HepG2 (cell line): ENCODE measurements at regions not wholly inside any gene's neighbourhood (a gene's known extent, or its start where the extent isn't known, plus 50 kb on each side); places are given as distances from the start of the nearest gene placed in this dataset.

ENCODE experiments used
- CREB1 ChIP-seq, 2 experiments: fragments of 450-650 bp in 1 of 2; IDR thresholded peaks; 2 replicates each; pipeline ENCODE4 v1.6.1; 2016 to 2017; ENCODE audit warnings: control low read depth in 1 of 2, mild to moderate bottlenecking in 1 of 2, missing compliant biosample characterization in 1 of 2, missing genetic modification characterization in 1 of 2
- DPF2 ChIP-seq: sonication (generic); formaldehyde crosslinking; IDR thresholded peaks from 2 replicates; pipeline ENCODE4 v1.4.0; 2020; ENCODE audit warnings: mild to moderate bottlenecking, low read depth, missing genetic modification reagents, borderline replicate concordance
- FOXM1 ChIP-seq: sonication (generic); formaldehyde crosslinking; IDR thresholded peaks from 2 replicates; pipeline ENCODE4 v1.5.0; 2020; ENCODE audit warnings: missing genetic modification reagents
- POLR2AphosphoS5 ChIP-seq: IDR thresholded peaks from 2 replicates; pipeline ENCODE4 v1.6.1; 2012; ENCODE audit warnings: low read depth, low read length
- SALL1 ChIP-seq: sonication (generic); formaldehyde crosslinking; IDR thresholded peaks from 2 replicates; pipeline ENCODE4 v1.8.0; 2022; ENCODE audit warnings: mild to moderate bottlenecking, missing genetic modification reagents
- U2AF1 ChIP-seq: fragments of 200-400 bp; formaldehyde crosslinking; optimal IDR thresholded peaks from 2 replicates; pipeline ENCODE3; 2017; ENCODE audit warnings: mild to moderate bottlenecking, low read depth, low read length
- TF ChIP-seq, protein P1 (sequence below): sonication (generic); formaldehyde crosslinking; IDR thresholded peaks from 2 replicates; pipeline ENCODE4 v1.5.0; 2020; ENCODE audit warnings: mild to moderate bottlenecking, missing genetic modification reagents, moderate library complexity

DNA sequence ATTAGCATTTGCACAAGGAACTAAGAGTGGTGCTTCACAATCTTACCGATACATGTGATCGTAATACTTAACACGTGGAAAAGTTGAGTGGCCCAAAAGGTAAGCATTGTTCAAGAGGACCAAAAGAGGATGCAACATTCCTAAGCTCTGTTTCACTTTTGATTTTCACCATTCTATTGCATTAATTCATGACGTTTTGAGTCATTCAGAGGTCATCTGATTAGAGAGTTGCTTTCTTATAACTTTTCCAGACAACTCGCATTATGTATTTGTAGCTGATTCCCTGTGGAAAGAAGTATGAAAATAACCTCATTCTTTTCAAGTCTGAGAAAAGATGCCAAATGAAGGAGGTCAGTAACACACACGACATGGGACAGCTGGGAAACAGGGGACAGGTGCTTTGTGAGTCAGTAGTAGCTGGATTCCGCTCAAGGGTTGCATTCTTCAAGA lies 344.4 kb downstream of the RND3 start:
- TF ChIP-seq SALL1 (CRISPR knock-in tag) (no peak), FOXM1 (CRISPR knock-in tag) (no peak), DPF2 (CRISPR knock-in tag) (no peak), POLR2AphosphoS5 (no peak), CREB1 (IDR thresholded peaks at IDR 0.05) (no peak), CREB1 (CRISPR knock-in tag; IDR thresholded peaks at IDR 0.05) (no peak), U2AF1 (no peak)
- TF ChIP-seq, protein P1, sequence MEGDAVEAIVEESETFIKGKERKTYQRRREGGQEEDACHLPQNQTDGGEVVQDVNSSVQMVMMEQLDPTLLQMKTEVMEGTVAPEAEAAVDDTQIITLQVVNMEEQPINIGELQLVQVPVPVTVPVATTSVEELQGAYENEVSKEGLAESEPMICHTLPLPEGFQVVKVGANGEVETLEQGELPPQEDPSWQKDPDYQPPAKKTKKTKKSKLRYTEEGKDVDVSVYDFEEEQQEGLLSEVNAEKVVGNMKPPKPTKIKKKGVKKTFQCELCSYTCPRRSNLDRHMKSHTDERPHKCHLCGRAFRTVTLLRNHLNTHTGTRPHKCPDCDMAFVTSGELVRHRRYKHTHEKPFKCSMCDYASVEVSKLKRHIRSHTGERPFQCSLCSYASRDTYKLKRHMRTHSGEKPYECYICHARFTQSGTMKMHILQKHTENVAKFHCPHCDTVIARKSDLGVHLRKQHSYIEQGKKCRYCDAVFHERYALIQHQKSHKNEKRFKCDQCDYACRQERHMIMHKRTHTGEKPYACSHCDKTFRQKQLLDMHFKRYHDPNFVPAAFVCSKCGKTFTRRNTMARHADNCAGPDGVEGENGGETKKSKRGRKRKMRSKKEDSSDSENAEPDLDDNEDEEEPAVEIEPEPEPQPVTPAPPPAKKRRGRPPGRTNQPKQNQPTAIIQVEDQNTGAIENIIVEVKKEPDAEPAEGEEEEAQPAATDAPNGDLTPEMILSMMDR (CRISPR knock-in tag) = no peak
